GM18861 (cell line): ENCODE measurements at regions not wholly inside any gene's neighbourhood (a gene's known extent, or its start where the extent isn't known, plus 50 kb on each side); places are given as distances from the start of the nearest gene placed in this dataset.

Source experiments
- ATAC-seq: cut with Tn5 transposase; IDR thresholded peaks from one replicate; pipeline ENCODE4 v1.9.1; 2021; ENCODE audit not compliant: unreplicated experiment

DNA sequence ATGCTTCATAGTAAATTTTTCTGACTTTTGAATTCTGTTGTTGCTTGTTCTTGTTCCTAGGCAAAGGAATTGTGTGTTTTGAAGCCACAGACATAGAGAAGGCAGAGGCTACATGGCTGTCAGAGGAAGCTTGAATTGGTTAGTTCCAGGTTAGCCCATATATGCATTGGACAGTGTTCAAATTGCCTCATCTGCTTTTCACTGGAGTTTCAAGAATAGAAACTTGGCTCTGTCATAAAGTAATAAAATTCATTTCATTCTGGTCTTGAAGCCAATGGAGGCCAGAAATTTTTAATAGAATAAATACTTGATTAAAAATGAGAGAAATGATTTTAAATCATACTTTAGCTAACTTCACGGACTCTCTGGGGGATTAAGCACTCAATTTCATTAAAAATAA lies 178.0 kb downstream of the YIPF5 start:
- no peak for ATAC-seq

DNA sequence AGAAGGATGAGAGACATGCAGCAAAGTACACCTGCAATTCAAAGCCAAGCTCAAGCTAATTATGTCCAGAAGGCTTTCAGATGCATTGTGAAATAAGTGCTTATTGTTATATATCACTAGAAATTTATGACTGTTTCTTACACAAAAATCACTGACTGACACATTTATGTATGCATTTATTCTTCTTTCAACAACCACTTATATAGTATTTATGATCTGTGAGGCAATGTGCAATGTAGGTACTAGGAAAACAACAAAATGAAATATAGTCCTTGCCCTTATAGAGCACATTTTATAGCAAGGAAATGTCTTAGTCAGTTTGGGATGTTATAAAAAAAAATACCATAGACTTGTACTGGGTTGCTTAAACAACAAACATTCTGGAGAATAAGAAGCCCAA lies 167.6 kb downstream of the YIPF5 start:
- no peak for ATAC-seq

DNA sequence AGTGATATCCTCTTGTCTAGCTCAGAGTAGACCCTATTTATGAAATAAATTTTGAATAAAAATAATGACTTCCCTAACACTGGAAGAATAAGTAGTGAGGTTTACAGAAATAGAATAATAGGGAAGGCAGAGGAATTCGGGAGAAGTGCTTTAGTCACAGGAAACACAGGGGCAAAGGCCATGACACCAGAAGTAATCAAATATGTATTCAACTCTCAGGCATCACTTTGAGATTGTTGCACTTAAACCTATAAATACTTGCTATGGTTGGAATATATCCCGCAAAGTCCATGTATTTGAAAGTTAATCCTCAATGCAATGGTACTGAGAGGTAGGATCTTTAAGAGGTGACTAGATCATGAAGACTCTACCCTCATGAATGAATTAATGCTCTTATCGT lies 166.8 kb downstream of the YIPF5 start:
- ATAC-seq: no peak

DNA sequence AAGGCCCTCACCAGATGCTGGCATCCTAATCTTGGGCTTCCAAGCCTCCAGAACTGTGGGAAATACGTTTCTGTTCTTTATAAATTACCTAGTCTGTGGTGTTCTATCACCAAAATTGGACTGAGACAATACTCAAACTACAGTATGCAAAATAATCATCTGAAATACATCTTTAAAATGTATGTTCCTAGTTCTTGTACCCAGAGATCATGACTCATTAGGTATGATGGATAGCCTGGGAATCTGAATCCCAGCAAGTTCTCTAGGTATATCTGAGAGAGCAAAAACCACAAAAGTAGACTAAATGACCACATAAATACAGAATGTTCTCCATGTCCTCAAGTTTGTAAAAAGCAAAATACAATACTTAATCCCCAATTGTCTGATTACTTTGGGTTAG lies 166.3 kb downstream of the YIPF5 start:
- no peak for ATAC-seq

DNA sequence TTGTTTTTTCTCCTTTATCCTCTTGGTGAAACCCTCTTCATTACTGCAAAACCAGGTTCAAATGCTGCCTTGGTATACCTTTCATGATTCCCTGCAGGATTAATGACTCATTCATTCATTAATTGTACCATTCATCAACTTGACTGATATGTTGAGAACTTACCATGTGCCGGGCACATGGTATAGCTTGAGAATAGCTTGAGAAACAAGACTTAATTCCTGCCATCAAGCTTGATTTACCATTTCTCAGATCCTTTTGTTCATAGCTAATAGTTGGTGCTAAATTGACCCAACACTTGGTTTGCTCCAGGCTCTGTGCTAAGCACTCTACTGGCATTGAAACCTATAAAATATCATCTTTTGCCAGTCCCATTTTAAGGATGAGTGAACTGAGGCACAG lies 165.7 kb downstream of the YIPF5 start:
- no peak for ATAC-seq

DNA sequence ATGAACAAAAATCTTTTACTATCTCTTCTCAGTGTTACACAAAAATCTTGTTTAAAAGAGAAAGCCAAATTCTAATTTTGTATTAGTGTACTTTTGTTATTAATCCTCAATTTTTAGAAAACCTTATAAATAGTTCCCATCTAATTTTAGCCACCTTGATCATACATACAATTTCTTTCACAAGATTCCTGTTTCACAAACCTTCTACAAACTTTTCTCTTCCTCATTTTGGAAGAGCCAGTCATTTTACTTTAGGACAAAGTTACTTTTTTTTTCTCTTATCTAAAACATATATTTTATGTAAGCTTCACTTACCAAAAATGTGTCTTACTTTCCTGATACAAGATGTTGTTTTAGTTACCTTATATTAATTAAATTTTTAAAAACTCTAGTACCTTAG lies 161.3 kb downstream of the YIPF5 start:
- ATAC-seq: no peak

DNA sequence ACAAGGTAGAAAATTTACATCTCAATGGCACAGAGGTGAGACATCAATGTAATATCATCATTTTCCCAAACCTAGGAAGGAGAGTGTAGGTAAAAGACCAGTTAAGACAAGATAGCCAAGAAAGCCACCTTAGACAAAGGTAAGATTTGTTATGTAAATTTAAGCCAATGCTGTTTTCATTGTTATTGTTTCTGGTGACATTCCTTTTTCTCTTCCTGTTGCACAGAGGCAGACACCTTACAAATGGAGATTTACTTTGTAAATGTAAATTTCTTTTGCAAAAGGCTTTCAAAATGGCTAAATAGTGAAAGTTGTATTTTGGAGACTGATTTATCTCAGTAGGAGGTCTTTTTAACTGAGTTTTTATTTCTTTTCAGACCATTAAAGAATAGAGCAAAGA lies 159.1 kb downstream of the YIPF5 start:
- ATAC-seq: no peak

DNA sequence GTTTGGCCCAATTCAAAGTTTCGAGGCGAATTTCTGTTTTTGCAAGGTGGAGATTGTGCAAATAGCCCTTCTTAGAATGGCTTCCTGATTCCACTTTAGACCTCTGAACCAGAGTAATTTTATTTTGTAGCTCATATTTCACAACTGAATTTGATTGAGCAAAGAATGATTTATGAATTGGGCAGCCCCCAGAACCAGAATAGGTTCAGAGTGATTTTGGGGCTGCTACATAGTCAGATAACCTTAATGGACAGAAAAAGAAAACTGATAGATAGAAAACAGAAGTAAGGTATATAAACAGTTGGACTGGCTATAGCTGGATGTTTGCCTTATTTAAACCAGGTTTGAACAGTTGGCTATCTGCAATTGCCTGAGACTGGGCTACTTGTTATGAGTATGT lies 156.6 kb downstream of the YIPF5 start:
- ATAC-seq: no peak

DNA sequence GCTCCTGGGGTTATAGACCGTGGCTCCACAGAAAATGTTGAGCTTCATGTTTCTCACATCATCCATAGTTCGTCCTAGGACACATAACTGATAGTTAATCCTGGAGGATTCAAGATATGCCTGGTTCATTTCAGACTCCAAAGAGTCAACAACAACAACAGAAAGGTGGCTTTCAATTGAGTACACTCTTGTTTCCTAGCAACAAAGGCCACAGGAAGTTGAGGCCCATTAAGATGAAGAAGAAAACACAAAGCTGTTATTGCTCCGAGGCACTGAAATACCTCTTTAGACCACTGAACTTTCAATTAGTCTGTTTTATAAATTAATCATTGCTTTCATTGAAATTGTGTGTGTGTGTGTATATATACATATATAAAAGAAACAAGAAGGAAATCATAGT lies 154.5 kb downstream of the YIPF5 start:
- no peak for ATAC-seq

DNA sequence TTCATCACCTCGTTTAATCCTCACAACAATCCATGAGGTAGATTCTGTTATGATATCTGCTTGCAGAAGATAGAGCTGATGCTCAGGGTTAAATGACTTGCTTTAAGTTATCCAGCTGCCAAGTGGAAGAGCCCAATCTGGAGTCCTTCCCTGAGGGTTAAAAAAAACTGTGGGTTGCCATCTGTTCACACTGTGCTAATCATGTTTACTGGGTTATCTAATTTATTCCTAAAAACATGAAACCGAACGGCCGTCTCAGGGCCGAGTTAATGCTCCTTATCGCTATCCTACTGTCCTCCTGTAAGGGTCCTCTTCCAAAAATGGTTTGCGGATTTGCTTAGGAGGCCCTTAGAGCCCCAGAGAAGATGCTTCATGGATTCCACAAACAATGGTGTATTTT lies 153.3 kb downstream of the YIPF5 start:
- no peak for ATAC-seq

DNA sequence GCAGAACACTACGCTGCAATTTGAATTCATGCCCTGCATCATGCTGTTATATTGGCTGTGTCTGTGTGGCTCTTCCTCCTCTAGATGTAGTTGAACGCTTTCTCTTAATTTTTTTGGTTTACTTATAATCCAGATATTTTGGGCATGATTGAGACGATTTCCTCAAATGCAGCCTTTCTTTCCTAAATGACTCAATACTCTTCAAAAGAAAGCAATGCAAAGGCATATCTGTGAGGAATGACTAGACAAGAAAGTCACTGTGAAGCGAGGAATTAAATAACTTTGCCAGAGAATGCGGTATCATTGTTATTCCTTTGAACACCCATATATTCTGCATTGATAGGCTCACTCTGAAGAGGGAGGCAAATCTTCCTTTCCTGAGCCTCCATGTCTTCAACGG lies 152.8 kb downstream of the YIPF5 start:
- ATAC-seq: no peak

DNA sequence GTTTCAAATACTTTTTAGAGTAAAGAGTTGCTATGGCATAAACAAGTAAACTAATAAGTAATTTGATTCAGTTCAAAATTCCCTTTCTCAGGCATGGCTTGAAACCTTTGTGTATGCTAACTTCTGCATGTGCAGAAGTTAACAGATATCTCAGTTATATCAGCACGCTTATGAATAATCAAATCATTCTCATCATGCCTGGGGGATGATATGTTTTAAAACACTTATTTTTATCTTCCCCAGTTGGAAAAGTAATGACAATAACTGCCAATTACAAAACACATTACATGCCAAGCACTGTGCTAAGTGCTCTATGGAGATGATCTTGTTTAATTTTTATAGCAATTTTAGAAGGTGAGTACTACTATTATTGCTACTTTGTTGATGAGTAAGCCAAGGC lies 146.4 kb downstream of the YIPF5 start:
- ATAC-seq: no peak

DNA sequence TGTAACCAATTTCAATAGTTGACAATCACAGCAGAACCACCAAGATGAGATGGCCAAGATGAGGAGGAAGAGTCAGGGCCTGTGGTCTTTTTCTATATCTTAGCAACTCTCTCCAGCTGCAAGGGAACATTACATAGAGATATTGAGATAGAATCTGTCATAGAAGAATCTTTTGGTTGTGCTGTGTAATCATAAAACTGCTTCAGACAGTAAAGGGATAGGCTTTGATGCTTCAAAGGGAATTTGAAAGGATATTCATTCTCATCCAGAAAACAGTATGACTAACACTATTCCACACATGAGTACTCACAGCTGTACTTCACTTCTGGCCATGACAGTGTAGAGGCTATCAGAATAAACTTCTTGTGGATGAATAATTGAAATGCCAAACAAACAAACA lies 145.9 kb downstream of the YIPF5 start:
- no peak for ATAC-seq

DNA sequence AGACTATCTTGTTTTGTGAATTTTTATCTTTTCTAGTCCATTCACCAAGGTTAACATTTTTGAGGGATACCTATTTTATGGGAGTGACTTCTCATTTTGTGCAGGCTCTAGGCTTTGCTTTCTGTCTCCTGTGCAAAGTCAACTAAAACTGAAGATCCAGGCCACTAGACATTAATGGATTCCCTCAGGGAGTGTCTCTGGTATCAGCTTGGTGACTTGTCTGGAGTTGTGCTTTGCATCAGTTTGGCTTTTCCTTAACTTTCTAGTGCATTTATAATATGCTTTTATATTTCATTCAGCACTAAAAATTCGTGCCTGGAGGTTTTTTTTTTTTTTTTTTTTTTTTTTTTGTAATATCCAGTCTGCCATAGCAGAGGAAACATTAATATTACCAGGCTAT lies 144.2 kb downstream of the YIPF5 start:
- ATAC-seq: no peak

DNA sequence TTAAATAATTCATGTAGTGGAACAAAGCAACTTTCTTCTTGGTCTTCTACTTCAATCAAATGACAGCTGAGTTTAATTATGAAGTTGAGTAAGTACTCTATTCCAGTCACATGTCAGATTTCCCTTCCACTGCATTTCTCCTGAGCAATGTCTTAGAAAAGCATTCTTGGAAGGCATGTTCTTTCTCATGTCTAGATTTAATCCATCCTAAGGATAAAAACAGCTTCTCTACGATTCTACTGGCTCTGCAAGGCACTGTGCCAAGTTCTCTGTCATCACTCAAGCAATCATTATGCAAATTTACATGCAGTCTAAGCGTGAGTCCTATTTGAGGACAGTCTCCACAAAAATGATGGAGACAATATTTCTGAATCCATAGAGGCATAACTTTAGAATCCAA lies 142.4 kb downstream of the YIPF5 start:
- ATAC-seq: no peak

DNA sequence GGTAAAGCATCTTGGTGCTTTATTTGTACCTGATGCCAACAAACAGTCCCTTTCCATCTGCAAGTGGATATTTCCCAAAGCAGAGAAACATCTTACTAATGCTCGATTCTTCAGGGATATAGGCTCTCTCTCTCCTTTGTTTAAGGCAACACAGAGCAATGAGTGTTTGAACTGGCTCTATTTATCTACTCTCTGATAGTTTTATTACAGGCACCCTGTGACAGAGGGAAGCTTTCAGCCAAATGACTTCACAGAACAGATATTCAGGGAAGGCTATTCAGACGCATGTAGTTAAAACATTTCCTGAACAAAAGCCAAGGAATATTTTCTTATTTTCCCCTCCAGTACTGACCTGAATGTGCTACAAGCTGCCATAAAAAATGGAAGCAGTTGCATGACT lies 141.8 kb downstream of the YIPF5 start:
- ATAC-seq: no peak

DNA sequence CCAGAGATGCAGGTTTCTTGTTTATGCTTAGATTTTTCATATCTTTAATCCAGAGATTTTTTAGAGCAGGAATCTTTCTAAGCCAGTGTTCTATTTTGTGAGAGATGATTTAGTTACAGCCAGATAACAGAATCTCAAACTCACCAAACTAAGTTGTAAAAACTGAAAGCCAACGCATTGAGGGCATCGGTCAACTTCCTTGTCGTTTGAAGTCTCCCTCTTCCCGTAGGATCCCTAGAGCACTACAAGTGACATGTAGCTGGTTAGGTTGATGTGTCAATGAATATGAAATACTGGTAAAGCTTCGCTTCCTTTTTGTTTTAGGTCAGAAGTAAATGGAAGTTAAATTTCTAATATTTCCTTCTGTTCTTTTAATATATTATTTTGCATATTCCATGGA lies 139.6 kb downstream of the YIPF5 start:
- no peak for ATAC-seq

DNA sequence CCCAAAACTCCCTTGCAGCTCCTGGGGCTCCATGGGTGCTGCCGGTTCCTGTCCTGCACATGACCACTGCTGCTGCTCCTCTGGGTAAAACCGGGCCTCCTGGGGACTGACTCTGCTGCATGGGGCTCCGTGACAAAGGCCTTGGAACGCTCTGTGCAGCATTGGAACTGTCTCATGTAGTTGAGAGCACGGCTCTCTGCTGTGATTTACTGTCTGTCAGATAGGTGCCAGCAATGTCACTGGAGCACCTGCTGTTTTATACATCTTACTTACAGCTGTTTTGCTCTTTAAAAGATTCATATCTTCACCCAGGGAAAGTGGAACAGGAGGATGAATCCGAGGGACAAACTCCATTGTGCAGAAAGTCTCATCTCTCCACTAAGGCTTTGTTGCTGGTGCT lies 138.1 kb downstream of the YIPF5 start:
- no peak for ATAC-seq

DNA sequence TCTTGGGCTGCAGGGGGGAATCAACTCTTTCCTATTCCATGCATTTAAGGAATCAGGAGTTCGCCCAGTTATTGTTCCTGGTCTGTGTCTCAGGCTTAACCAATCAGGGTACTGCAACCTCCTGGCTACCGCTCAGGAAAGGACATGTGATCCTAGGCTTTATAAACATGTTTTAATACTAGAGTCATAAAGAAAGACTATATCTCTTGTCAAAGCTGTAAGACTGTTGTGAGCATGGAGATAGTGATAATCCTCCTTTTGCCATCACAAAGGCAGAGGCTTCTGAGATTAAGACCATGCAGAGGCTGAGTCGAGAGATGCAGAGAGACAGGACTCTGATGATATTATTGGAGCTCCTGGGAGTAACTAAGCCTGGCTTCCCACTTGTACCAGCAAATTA lies 137.0 kb downstream of the YIPF5 start:
- no peak for ATAC-seq

DNA sequence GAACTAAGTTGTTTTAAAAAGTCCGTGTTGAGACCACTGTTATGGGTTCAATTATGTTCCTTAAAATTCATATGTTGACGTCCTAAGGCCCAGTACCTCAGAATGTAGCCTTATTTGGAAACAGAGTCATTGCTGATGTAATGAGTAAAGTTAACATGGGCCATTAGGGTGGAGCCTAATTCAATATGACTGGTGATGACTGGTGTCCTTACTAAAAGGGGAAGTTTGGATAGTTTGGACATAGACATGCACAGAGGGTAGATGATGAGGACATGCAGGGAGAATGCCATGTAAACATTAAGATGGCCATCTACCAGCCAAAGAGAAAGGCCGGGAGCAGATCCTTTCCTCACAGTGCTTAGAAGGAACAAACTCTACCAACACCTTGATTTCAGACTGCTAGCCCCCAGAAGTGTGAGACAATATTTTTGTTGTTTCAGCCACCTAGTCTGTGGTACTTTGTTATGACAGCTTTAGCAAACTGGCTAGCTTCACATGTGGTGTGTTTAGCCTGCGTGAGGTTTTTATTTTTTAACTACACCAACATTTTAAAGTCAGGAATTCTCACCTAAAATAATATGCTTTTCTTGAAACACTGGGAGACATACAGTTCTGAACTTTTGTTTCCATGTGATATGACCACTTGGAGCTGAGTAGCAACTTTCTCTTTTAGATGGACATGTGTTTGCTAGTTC lies 135.3 kb downstream of the YIPF5 start:
- ATAC-seq: no peak

DNA sequence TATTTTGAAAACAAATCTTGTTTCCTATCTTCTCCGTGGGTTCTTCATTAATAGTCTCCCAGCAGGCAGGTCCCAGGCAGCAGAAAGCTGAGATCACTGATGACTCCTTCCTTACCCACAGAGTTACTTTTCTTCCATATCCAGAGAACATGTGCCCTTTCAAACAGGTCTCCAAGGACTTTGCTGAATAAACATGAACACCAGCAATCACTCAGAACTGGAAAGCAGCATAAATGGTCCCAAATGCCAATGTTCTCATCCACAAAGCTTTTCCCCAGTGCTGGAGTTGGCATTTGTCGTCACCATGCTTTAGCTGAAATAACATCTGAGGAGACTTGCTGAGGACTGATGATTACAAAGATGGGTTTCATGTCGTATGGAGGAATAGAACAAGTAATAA lies 134.0 kb downstream of the YIPF5 start:
- ATAC-seq: no peak

DNA sequence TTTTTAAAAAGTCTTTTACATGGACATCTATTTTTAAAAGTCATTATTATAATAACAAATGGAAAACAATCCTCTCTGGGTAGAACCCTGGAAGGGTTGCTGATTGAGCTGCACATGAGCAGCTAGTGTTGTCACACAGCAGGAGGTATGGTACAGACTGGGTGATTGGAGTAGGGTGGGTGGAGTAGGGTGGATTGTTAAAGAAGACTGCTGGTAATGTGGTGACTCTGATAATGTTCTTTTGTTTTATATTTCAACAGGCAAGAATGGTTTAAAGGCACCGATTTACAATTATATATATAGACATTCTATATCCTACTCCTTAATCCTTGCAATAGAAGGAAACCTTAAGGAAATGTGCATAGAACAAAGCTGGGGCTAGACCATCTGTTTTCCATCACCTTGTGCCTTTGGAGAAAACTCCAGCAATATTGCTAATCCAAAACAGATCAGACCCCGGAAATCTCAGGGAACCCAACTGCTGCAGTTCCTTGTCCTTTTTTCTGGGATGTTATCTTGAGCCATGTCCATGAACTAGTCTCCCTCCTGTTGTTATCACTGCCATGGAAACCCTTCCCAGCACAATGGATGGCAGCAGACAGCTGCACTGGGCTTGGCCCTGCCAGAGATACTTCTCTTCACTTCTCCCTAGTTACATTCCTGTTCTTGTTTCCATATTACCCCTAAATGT lies 129.7 kb downstream of the YIPF5 start:
- no peak for ATAC-seq

DNA sequence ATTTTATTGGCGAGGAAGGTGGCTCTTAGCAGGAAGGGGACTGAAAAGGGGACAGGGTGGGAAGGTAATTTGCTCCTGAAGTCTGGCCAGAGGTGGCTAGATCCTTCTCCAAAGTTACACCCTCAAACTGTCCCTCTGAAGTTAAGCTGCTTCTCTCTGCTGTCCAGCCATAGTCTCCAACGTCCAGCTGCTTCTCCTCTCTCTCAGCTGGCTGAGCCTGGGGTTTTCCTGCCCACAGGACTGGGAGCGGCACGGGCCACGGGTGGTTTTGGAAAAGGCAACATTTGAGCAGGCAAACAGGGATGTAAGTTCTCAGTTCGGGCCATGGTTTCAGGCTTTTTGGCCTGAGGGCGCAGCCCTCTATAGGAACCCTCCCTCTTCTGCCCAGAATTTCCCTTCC lies 128.3 kb downstream of the YIPF5 start:
- no peak for ATAC-seq
